ENCODE measurements at regions not wholly inside any gene's neighbourhood (a gene's known extent, or its start where the extent isn't known, plus 50 kb on each side); places are given as distances from the start of the nearest gene placed in this dataset.

DNA sequence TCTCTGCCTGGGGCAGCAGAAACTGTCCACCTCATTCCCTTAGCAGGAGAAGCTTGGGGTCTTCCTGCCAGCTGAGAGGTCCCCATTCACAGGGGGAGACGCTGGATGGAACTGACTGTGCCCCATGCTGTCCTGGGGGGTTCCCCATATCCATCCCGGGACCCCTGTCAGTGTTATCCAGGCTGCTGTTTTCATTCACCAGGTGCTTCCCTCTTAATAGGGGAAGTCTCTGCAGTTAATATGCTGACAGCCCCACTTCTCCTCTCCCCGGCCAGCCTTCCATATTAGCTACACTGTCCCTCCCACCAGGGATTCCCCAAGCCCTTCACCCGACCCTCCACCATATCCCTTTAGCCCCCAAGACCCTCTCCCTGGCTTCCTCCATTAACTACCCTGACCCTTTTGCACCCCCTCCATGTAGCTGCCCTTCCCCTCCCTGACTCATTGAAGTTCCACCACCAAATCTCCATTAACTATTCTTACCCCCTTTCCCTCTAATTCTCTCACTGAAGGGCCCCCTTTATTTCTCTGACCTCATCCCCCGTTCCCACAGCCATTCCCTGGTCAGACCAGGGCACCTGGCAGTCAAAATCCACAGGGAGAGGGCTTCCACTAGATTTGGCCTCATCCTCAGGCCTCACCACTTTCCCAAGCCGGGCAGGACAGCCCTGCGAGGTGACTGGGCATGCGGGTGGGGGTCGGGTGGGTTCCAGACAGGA, 92.0 kb upstream of the PAX2 start:
- TF ChIP-seq CTCF (IDR thresholded peaks at IDR 0.05) (no peak), POLR2A (IDR thresholded peaks at IDR 0.05) (no peak)
